ENCODE measurements at regions not wholly inside any gene's neighbourhood (a gene's known extent, or its start where the extent isn't known, plus 50 kb on each side); places are given as distances from the start of the nearest gene placed in this dataset.

- TF ChIP-seq, protein P1, sequence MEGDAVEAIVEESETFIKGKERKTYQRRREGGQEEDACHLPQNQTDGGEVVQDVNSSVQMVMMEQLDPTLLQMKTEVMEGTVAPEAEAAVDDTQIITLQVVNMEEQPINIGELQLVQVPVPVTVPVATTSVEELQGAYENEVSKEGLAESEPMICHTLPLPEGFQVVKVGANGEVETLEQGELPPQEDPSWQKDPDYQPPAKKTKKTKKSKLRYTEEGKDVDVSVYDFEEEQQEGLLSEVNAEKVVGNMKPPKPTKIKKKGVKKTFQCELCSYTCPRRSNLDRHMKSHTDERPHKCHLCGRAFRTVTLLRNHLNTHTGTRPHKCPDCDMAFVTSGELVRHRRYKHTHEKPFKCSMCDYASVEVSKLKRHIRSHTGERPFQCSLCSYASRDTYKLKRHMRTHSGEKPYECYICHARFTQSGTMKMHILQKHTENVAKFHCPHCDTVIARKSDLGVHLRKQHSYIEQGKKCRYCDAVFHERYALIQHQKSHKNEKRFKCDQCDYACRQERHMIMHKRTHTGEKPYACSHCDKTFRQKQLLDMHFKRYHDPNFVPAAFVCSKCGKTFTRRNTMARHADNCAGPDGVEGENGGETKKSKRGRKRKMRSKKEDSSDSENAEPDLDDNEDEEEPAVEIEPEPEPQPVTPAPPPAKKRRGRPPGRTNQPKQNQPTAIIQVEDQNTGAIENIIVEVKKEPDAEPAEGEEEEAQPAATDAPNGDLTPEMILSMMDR (conservative IDR thresholded peaks at IDR 0.05), result no peak
- TF ChIP-seq EZH2 (IDR thresholded peaks at IDR 0.05; ENCODE audit: low read depth), result no peak
These were observed 520.5 kb upstream of the ZEB2 start for GRCh38 chr2:145040433-145040832.
